ENCODE measurements at regions not wholly inside any gene's neighbourhood (a gene's known extent, or its start where the extent isn't known, plus 50 kb on each side); places are given as distances from the start of the nearest gene placed in this dataset.
A peak's percentile ranks its signal among the peaks of the same experiment; 100 is the strongest.
"Not testable (repeated sequence)": the region's sequence is repeated elsewhere in the genome, so short reads cannot be mapped to it uniquely, and the experiment has no call there.

DNA sequence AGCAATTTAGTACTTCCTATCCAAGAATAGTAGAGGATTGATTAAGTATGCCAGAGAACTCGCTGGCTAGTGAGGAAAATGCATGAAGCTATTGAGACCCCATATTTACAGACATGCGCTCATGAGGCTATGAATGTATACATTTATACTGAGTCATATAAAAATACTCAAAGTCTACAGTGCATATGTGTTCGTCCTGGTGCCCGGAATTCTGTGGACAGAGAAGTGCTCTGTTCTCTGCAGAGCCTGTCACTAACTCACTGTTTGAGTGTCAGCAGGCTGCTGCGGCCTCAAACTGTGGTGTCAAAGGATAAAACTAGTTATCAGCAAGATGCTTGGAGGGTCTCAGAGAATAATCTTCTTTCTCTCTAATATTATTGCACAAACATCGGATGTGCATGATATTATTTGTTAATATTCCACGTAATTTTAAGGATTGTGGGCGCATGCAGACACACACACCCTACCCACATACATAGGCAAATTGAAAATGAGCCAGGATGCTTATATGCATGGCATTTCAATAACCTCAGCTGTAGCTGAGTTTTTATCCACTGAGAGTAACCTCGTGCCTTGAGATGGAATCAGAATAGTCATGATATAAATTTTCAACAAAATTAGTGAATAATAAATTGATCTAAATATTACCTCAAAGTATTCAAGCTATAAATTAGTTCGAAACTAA lies 50.0 kb upstream of the TSC22D2 start:
- DNase-seq (ENCODE audit: low spot score), result no peak

DNA sequence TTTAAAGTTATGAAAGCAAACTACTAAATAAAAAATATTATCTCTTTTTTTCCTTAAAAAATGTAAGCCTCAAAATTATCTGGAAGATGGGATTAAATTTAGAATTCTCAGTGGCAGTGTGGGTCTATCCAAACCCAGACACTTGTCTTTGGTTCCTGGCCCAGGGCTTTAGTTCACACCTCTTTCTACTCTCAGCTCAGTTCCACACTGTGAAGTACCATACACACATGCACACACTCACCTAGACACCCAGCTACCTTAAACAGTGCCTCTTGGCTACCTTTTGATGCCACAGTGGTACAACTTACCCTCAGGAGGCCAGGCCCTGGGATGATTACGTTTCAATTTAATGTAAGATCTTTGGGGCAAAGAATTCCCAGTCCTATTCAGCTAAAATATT lies 51.0 kb upstream of the TSC22D2 start:
- DNase-seq (ENCODE audit: low spot score), result no peak

DNA sequence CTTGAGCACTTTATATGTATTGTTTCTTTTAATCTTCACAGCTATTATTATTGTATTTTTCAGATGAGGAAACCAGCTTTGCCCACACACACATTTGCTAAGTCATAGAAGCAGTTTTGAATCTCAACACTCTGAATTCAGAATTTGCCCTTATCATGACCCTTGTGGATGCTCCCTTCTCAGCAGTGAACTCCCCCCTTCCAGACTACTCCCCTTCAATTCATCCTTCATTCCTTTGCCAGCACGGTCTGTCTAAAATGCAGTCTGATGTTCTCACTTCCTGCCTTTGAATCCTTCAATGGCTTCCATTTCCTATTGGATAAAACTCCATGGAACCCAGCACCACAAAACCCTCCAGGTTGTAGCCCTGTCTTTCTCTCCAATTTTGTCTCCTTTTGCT lies 52.5 kb upstream of the TSC22D2 start:
- DNase-seq (ENCODE audit: low spot score), result no peak

DNA sequence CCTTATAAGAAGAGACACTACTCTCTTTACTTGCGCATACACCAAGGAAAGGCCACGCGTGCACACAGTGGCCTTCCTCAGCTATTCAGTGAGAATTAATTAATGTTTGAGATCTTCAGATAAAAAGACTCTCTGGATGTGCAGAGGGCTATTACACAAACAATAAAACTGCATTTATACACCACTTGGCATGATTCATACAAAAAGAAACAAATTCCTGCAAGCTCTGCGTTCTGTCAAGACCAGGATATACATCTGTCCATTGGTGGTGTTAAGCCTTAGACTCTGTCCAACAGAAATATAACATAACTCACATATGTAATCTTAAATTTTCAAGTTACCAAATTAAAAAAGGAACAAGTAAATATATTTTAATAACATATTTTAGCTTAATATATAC lies 55.2 kb upstream of the TSC22D2 start:
- DNase-seq (ENCODE audit: low spot score), result no peak

DNA sequence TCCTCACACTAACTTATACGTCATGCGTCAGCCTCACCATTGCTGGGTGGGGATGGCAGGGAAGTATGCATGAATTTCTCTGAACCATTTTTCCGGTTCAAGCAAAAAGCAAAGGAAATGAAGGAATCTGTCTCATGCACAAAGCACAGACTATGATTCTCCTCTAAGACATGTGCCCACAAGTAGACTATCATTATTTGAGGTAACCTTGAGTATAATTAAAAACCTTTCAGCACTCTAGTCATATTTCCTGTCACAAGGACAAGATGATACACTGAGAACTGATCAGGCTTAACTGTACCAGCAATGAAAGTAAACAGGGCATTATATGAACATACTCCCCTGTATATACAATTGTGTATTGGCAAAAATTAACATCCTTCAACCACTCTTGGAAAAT lies 56.7 kb upstream of the TSC22D2 start:
- DNase-seq (ENCODE audit: low spot score), result no peak

DNA sequence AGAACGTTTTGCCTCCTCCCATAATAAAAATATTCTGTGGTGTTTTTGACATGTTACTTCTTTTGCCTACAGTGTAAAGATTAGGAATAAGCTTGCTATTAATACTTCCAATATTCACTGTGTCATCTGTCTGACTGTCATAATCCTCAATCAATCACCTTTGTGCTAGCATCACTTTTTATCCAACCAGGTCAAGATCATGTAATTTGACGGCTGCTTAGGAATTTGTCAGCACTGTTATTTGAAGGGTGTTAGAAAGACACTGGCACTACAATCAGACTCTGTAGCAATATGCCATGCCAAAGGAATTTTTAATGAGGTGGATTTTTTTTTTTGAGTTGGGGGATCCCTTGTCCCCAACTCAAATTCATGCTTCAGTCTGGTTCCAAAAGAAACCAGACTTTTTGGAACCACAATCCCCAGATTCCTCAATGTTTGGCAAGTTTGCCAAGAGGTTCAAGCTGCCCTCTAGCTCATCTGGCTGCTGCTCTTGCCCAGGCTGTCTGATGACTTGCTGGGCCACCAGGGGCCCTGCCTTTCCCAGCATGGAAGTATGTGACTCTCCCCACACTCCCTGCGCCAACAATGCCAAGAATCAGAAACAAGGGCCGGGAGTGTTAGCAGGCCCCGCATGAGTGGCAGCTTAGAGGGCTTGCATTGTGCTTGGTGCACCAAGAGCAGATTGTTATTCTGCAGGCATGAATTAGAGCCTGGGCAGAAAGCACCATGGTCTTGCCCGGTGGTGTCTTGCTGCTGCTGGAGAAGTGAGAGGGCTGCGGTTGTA lies 58.6 kb upstream of the TSC22D2 start:
- DNase-seq (ENCODE audit: low spot score), result no peak

DNA sequence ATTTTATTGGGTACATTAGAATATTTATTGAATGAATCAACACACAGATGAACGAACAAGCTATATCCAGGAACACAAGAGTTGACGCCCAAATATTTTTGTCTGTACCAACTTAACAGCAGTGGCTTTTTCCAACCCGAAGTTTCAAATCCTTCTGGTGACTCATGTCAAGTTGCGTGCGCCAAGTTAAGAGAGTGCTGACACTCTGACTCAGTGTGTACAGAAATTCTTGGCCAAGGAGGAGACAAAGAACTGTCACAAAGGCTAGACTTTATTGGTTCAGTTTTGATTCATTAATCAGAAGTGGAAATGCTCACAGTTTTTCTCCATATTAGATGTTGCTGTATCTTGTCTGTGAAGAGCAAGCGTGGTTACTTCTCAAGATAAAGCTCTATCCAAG lies 59.6 kb upstream of the TSC22D2 start:
- peak; percentile 60 for DNase-seq (ENCODE audit: low spot score)

DNA sequence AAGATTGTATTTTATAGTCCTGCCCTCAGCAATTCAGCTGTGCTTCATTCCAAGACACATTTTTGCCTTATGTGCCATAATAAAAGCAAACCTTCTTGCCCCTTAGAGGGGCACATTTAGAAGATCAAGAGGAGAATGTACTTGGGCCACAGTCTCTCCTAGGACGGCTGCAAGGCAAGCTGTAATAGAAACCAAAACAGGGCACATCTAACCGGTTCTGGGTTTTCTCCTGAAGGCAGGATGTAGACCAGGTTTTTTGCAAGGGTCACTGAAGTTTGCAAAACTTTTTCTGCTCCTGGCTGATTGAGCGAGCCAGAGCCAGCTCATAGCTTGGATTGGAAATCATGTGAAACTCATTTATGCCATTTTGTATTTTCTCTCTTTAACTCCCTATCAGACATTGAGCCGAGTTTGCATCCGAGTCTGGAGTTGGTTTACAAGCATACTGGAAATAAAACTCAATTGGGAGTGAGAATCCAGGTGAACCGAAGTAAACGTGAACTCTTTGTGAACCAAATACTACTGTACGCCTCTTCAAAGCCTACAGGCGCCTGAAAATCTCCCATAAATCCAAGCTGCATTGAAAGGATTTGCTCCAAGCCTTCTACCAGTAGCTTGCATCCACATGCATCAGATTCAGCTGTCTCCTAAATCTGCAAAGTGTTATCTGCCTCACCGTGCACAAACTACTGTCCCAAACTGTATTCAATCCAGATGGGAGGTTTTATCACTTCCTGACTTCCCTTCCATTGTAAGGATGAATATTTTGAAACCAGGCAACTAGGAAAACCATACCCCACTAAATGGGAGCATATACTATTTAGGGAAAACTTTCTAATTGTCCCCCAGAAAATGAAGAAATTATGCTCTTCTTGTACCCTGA lies 60.9 kb upstream of the TSC22D2 start:
- DNase-seq (ENCODE audit: low spot score), result no peak

DNA sequence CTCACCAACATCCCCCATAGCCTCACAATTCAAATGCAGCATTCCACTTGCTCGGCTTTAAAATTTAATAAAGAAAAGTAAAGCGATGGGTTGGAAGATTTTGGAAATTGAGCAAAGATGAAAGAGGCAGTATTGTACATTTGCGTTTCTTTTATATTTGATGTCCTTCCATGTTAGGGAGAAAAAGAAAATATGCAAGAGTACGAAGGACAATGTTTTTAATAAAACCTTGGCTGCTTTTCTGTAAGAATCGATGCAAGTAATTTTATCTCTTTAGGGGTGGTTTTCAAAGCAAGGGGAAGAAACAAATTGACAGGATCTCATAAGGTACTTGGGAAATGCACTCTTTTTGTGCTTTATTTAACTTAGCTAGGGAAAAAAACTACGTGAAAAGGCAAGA lies 61.8 kb upstream of the TSC22D2 start:
- DNase-seq (ENCODE audit: low spot score), result no peak

DNA sequence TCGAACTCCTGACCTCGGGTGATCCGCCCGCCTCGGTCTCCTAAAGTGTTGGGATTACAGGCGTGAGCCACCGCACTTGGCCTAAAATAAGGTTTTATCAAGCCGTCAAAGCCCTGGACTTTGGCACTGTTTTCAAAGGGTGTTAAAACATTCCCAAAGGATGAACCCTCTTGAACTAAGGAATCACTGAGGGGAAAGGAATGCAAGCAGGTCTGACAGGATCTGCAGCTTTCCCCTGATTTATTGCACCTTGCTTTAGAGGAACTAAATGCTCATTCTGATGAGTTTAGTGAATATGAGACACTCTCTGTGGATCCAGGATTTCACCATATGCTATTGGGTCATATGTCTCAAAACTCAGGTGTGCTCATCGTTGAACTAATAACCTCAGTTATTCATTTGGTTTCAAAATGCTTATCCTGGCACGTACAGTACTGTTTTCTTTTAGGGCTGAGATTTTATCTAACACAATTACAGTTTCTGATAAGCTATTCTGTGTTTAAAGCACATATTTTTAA lies 63.0 kb upstream of the TSC22D2 start:
- DNase-seq (ENCODE audit: low spot score), result no peak

DNA sequence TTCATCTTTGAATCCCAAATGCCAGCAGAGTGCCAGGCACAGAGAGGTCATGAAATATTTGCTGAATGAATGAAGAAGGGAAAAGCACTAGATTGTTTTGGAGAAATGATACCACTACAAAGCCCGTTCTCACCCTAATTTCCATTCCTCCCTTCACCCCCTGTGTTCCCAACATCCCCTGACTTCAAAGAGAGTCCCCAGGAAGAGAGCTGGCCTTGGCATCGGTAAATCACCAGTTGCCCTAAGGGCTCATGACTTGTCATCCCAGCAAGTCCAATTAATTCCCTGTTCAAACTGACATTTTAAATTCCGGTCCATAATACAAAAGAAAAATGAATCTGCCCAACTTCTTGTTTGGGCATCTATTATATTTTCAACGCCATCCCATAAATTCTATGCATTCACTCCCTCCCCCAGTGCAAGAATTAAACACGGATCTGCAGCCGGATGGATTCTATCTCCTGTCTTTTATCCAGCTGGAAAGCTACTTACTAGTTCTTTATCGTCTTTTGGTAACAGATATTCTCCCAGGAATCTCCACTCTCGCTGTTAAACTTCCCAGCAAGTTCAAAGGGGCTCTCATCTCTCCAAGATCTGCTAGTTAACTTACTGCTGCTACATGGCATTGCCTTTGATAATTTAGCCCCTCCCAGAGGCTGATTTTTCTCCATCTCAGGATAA lies 63.9 kb upstream of the TSC22D2 start:
- DNase-seq (ENCODE audit: low spot score), result no peak

DNA sequence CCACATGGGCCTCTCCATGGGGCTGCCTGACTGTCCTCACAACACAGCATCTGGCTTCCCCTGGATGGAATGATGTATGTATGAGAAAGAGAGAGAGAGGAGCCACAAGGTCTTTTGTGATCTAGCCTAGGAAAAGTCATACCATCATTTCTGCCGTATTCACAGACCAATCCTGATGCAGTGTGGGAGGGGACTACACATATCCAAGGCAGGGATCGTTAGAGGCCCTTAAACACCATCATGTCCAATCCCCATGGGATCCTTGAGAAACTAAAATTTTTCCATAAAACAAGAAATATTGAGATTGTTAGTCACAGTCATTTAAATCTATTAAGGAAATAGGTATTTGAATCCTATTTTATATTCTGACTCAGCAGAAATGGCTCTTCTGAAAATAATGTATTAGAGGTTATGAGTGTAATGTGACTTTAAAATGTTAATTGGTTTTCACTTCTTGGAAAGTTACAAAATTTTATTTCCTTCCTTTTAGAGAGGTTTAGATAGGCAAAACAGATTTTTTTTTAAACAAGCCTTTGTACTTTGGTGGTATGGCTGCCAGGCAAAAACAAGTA lies 65.1 kb upstream of the TSC22D2 start:
- DNase-seq (ENCODE audit: low spot score), result no peak

DNA sequence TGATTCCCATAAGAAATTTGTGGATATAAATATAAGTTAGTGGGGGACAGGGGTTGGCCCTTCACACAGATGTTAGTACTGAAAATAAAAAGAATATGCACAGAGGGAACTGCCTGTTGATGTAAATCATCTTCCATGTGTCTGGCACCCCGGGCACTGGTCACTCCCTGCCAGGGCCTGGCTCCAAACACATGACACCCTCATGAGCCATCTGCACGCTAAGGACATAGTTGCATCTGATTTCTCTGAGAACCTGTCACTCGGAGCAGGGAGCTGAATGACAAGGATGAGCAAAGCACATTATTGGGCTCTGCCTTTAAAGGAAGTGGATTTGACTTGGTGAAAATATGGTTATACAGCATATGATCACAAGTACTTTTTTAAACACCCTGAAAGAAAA lies 66.2 kb upstream of the TSC22D2 start:
- DNase-seq (ENCODE audit: low spot score), result no peak

DNA sequence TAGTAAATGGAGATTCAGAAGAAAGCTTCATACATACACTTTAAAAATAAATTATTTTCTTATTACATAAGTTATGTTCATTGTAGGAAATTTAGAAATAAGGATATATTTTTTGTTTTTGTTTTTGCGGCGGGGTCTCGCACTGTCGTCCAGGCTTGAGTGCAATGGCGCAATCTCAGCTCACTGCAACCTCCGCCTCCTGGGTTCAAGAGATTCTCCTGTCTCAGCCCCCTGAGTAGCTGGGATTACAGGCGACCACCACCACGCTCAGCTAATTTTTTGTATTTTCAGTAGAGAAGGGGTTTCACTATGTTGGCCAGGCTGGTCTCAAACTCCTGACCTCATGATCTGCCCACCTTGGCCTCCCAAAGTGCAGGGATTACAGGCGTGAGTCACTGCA lies 71.7 kb upstream of the TSC22D2 start:
- DNase-seq (ENCODE audit: low spot score), result not testable (repeated sequence)

DNA sequence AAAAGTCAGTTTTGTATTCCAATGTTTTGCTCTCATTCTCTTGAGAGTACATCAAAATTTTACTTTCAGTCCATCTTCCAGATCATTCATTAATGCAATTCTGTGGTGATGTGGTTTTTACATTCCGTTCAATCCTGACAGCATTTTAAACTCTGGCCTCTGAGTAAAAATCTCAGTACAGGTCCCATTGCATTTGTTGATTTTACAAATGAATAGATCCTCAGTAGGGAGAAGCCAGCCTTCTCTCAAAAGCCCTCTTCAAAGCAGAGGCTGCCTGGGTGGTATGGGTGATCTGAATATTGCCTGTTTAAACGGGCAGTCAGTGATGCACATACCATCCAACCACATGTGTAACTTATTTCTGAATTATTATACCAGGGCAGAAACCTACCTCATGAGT lies 72.5 kb upstream of the TSC22D2 start:
- DNase-seq (ENCODE audit: low spot score), result no peak

DNA sequence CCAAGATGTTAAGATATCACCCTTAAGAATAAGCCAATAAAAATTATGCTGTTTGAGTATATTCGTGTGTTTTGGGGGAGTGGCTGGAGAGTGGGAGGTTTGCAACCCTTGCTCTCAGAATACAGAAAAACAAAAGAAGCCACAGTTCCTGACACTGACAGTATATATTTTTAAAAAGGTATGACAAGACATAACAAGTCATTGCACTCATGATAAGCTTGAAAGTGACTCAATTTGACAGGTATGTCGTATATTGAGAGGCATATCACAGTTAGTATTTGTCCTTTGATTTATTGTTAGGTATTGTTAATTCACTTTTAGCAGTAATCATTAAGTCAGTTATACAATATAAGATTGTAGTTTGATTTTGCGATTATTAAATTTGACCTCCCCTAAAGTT lies 73.1 kb upstream of the TSC22D2 start:
- DNase-seq (ENCODE audit: low spot score), result no peak

DNA sequence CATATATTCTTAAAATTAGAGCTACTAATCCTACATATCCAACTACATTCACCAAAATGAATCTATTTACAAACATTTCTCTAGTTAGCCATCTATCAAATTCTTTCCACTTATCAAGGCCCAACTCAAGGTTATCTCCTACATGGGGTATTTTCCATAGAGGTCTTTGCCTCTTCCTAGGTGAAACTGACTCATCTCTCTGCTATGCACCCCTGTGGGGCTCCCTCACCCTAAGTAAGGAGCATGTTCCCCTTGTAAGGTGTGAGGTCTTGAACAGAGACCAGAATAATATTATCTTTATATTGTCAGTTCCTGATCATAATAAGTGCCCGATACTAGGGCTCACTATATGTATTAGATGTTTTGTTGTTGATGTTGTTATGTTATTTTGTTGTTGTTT lies 74.6 kb upstream of the TSC22D2 start:
- DNase-seq (ENCODE audit: low spot score), result no peak

DNA sequence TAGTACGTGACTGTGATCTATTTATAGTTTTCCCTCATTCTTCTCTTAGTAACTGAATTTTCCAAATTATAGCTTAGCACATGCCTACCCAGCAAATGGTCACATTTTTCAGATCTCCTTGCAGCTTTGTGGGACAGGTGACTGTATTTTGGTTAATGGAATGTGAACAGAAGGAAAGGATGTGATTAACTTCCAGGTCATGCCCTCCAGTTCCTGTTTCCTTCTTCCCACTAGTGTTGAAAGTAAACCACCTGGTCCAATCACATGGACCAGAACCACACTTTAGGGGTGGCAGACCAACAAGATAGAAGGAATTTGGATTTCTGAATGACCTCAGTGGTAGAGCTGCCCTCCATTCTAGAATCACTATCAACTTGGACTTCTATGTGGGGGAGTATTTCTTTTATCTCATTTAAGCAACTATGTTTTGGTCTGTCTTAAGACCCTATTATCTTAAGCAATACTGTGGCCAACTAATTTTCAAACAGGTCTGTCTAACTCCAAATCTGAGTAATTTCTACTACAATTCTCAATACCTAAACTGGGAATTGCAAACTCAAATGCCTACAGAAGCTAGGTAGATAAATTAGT lies 76.0 kb upstream of the TSC22D2 start:
- no peak for DNase-seq (ENCODE audit: low spot score)

DNA sequence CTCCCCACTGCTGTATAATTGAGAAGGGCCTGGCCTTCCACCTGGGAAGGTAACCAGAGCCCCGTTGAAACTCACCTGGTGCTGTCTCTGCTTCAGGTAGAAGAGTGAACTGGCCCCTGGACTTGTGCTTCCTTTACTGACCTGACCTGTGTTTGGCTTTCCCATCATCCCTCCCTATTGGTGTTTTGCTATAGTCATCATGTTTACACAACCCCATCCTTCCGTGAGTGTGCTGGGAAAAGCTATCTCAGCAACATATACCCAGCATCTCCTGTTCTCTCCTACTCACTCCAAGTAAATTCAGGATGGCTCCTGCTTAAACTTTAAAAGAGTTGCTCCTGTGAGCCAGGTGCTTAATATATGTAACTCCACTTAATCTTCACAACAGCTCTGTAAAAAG lies 77.2 kb upstream of the TSC22D2 start:
- no peak for DNase-seq (ENCODE audit: low spot score)

DNA sequence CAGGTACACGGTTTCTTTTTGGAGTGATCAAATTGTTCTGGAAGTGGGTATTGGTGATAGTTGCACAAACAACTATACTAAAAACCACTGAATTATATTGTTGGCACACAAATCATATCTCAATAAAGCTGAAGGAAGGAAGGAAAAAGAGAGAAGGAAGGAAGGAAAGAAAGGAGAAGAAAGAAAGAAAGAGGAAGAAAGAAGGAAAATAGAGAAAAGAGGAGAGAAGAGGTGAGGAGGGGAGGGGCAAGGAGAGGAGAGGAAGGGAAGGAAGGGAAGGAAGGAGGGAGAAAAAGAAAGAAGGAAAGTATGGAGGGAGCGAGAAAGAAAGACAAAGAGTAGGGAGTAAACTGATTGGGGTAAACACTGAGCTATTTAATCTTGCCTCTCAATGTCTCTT lies 77.9 kb upstream of the TSC22D2 start:
- DNase-seq (ENCODE audit: low spot score), result no peak

DNA sequence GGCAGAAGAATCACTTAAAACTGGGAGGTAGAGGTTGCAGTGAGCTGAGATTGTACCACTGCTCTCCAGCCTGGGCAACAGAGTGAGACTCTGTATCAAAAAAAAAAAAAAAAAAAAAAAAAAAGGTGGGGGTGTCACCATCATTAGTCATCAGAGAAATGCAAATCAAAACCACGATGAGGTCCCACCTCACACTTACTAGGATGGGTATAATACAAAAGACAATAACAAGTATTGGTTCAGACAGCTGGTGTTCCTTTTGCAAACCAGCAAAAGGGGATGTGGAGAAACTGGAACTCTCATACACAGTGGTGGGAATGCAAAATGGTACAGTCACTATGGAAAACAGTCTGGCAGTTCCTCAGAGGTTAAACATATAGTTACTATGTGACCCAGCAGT lies 78.7 kb upstream of the TSC22D2 start:
- DNase-seq (ENCODE audit: low spot score), result no peak
